B cell (primary cell): ENCODE measurements at regions not wholly inside any gene's neighbourhood (a gene's known extent, or its start where the extent isn't known, plus 50 kb on each side); places are given as distances from the start of the nearest gene placed in this dataset.

Source experiments
- ATAC-seq: fragments of 200-7000 bp; cut with Tn5 transposase; one replicate; pipeline ENCODE4 v1.10.0; 2021; ENCODE audit warnings: low read depth, mild to moderate bottlenecking, moderate number of reproducible peaks, moderate library complexity
- CTCF ChIA-PET: fragments of 350-600 bp; sonication (Branson Sonifier 250); formaldehyde crosslinking; loops from one replicate; lab custom pipeline; 2021; ENCODE audit warnings: antibody characterized with exemption, inconsistent platforms; lab: Charles Lee
- POLR2A ChIA-PET: fragments of 350-600 bp; sonication (Branson Sonifier 250); formaldehyde crosslinking; loops from one replicate; lab custom pipeline; 2021; ENCODE audit warnings: antibody characterized with exemption; lab: Charles Lee
- DNase-seq: peaks from one replicate; pipeline ENCODE4 v3.0.0; 2013
- H2AFZ ChIP-seq: 2 replicates; pipeline ENCODE4 v1.6.1; 2012; ENCODE audit warnings: mild to moderate bottlenecking, low read depth, low read length; ENCODE audit not compliant: insufficient read depth, poor library complexity, severe bottlenecking
- H3K27ac ChIP-seq, 2 donors: 1 replicate in 1 of 2; 2 replicates in 1 of 2; pipeline ENCODE4 v1.5.1; 2012 to 2013; ENCODE audit warnings: low read length in 2 of 2, mild to moderate bottlenecking in 2 of 2, moderate library complexity in 1 of 2
- H3K27me3 ChIP-seq, 4 experiments: fragments of 200-600 bp in 1 of 4; sonication (generic) in 1 of 4; replicated peaks in 1 of 4; 1 replicate in 2 of 4; 2 replicates in 2 of 4; pipeline versions ENCODE4 v1.6.1 to v1.7.0; 2013 to 2016; ENCODE audit warnings: low read length in 3 of 4, mild to moderate bottlenecking in 2 of 4, mixed read lengths in 1 of 4, moderate library complexity in 1 of 4; ENCODE audit not compliant: insufficient read depth in 4 of 4, control insufficient read depth in 3 of 4; ENCODE audit errors: control extremely low read depth in 1 of 4
- H3K36me3 ChIP-seq, 2 experiments: replicated peaks in 1 of 2; 1 replicate in 1 of 2; 2 replicates in 1 of 2; pipeline versions ENCODE4 v1.6.1 to v1.7.1; 2013; ENCODE audit warnings: low read length in 1 of 2; ENCODE audit not compliant: insufficient read depth in 2 of 2, control insufficient read depth in 1 of 2; ENCODE audit errors: control extremely low read depth in 1 of 2, extremely low read depth in 1 of 2
- H3K4me1 ChIP-seq, 2 donors: fragments of 200-600 bp in 1 of 2; sonication (generic) in 1 of 2; 1 replicate in 1 of 2; 2 replicates in 1 of 2; pipeline versions ENCODE4 v1.5.1 to v1.6.1; 2013 to 2017; ENCODE audit warnings: low read length in 2 of 2; ENCODE audit not compliant: control insufficient read depth in 2 of 2, insufficient read depth in 2 of 2
- H3K4me2 ChIP-seq: replicated peaks from 2 replicates; pipeline ENCODE3; 2012; ENCODE audit warnings: mild to moderate bottlenecking, low read depth, low read length; ENCODE audit not compliant: poor library complexity, severe bottlenecking
- H3K4me3 ChIP-seq, 5 experiments: fragments of 200-600 bp in 1 of 5; sonication (generic) in 1 of 5; 1 replicate in 3 of 5; 2 replicates in 2 of 5; pipeline versions ENCODE4 v1.5.1 to v1.7.0; 2011 to 2016; ENCODE audit warnings: low read length in 4 of 5, mild to moderate bottlenecking in 4 of 5, low read depth in 2 of 5, control low read depth in 1 of 5, moderate library complexity in 1 of 5; ENCODE audit not compliant: insufficient read depth in 1 of 5; ENCODE audit errors: control extremely low read depth in 1 of 5, extremely low read depth in 1 of 5
- H3K79me2 ChIP-seq: fragments of 200-600 bp; sonication (generic); one replicate; pipeline ENCODE4 v1.6.0; 2016; ENCODE audit warnings: low read length; ENCODE audit not compliant: control insufficient read depth, insufficient read depth
- H3K9ac ChIP-seq: fragments of 200-600 bp; sonication (generic); 2 replicates; pipeline ENCODE4 v1.6.1; 2017; ENCODE audit warnings: mild to moderate bottlenecking, low read length, moderate library complexity
- H3K9me3 ChIP-seq, 3 donors: one replicate each; pipeline versions ENCODE4 v1.6.1 to v1.7.1; 2013; ENCODE audit warnings: low read length in 2 of 3; ENCODE audit not compliant: control insufficient read depth in 2 of 3, insufficient read depth in 1 of 3; ENCODE audit errors: control extremely low read depth in 1 of 3
- H4K20me1 ChIP-seq: 2 replicates; pipeline ENCODE4 v1.6.0; 2012; ENCODE audit warnings: mild to moderate bottlenecking, low read length; ENCODE audit not compliant: insufficient read depth, control insufficient read depth, poor library complexity, severe bottlenecking
- H3K27ac Mint-ChIP-seq: one replicate; pipeline ENCODE4 v1.8.0; 2021; ENCODE audit warnings: mixed read lengths
- H3K27me3 Mint-ChIP-seq: one replicate; pipeline ENCODE4 v1.8.0; 2021; ENCODE audit warnings: mixed read lengths
- H3K4me1 Mint-ChIP-seq: one replicate; pipeline ENCODE4 v1.8.0; 2021; ENCODE audit warnings: mixed read lengths
- H3K4me3 Mint-ChIP-seq: one replicate; pipeline ENCODE4 v1.8.0; 2021; ENCODE audit warnings: mixed read lengths
- H3K9me3 Mint-ChIP-seq: one replicate; pipeline ENCODE4 v1.8.0; 2022; ENCODE audit warnings: mixed read lengths; ENCODE audit not compliant: insufficient read depth
- EZH2 ChIP-seq: IDR thresholded peaks from 2 replicates; pipeline ENCODE4 v1.6.1; 2012; ENCODE audit warnings: borderline replicate concordance, low read depth, mild to moderate bottlenecking, moderate library complexity, low read length; ENCODE audit not compliant: insufficient read depth, poor library complexity, severe bottlenecking
- WGBS: methylation state at CpG from one replicate; pipeline ENCODE4 v1.1.5; 2013; ENCODE audit warnings: missing lambda C conversion rate; ENCODE audit not compliant: insufficient coverage; 5-methylcytosine and 5-hydroxymethylcytosine counted together
- intact Hi-C: fragments of 100-400 bp; cut with micrococcal nuclease; formaldehyde crosslinking; loops from one replicate; pipeline ENCODE4 v1.10.0; 2022
- TF ChIP-seq, protein P1 (sequence below): fragments of 200-600 bp; IDR thresholded peaks from one replicate; pipeline ENCODE4 v1.8.0; 2022; ENCODE audit warnings: antibody characterized with exemption, mild to moderate bottlenecking

DNA sequence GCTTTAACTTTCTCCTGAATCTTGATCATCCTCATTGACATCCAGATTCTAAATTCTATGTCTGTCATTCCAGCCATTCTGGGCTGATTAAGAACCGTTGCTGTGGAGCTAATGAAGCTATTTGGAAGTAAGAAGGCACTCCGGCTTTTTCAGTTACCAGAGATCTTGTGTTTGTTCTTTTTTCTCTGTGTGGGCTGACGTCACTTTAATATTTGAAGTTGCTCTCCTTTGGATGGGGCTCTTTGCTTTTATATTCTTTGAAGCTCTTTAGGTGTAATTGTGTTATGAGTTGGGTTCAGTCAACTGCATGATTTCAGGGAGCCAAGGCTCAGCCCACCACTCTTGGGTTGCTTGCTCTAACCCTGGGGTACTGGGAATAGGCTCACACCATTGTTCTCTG, 460.6 kb downstream of the CDH8 start:
- Histone ChIP-seq H3K9ac (no peak overlapping the region), H3K36me3 (no peaks in the 10 kb centered on the region), H2AFZ (no peak overlapping the region), H4K20me1 (no peaks in the 10 kb centered on the region), H3K4me3 (no peak overlapping the region), H3K4me2 (no peak overlapping the region), H3K79me2 (no peaks in the 10 kb centered on the region), H3K9me3 (peaks cover 0 to 10% (median 0%) of the 10 kb centered on the region in 3 donors), H3K27me3 (no peaks in the 10 kb centered on the region), H3K4me1 (no peaks in the 10 kb centered on the region), H3K27ac (no peak overlapping the region)
- CTCF ChIA-PET = no interaction called here
- WGBS = 100% methylated on average over 1 of the region's 3 CpGs
- Mint-ChIP-seq H3K9me3 (peaks cover 9% of the 10 kb centered on the region), H3K27ac (no peak overlapping the region), H3K27me3 (no peaks in the 10 kb centered on the region), H3K4me1 (no peaks in the 10 kb centered on the region), H3K4me3 (no peak overlapping the region)
- intact Hi-C loops = no loop called here
- TF ChIP-seq EZH2 = no peak
- TF ChIP-seq, protein P1, sequence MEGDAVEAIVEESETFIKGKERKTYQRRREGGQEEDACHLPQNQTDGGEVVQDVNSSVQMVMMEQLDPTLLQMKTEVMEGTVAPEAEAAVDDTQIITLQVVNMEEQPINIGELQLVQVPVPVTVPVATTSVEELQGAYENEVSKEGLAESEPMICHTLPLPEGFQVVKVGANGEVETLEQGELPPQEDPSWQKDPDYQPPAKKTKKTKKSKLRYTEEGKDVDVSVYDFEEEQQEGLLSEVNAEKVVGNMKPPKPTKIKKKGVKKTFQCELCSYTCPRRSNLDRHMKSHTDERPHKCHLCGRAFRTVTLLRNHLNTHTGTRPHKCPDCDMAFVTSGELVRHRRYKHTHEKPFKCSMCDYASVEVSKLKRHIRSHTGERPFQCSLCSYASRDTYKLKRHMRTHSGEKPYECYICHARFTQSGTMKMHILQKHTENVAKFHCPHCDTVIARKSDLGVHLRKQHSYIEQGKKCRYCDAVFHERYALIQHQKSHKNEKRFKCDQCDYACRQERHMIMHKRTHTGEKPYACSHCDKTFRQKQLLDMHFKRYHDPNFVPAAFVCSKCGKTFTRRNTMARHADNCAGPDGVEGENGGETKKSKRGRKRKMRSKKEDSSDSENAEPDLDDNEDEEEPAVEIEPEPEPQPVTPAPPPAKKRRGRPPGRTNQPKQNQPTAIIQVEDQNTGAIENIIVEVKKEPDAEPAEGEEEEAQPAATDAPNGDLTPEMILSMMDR = no peak
- ATAC-seq (no peak), DNase-seq (no peak)
- POLR2A ChIA-PET = no interaction called here

DNA sequence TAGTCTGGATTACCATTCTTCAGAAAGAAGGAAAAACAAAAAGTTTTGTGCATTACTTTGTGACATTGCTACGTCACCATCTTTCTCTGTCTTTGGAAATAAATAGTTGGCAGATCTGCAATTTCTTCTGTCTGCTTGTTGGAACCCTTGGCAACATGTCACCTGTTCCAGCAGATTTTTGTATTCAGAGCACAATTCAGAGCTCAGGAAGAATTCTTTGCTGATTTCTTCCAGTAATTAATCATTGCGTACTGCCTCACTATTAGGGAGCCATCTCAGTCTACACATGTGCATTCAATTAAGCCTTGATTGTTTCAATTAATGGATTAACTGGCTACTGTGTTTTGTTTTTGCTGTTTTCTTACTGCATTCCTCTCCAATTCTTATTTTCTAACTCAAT, 467.2 kb downstream of the CDH8 start:
- no peak overlapping the region for H3K9ac ChIP-seq
- 83% methylated on average over 1 of the region's 2 CpGs for WGBS
- no peak overlapping the region for H3K4me3 ChIP-seq
- no peak overlapping the region for H2AFZ ChIP-seq
- ATAC-seq = no peak
- POLR2A ChIA-PET = no interaction called here
- H3K9me3 ChIP-seq = no peaks in the 10 kb centered on the region
- H3K27me3 ChIP-seq = no peaks in the 10 kb centered on the region
- intact Hi-C loops = no loop called here
- H3K4me3 Mint-ChIP-seq = no peak overlapping the region
- no peaks in the 10 kb centered on the region for H3K4me1 Mint-ChIP-seq
- no peak overlapping the region for H3K4me2 ChIP-seq
- DNase-seq = no peak
- peaks cover 7% of the 10 kb centered on the region for H3K9me3 Mint-ChIP-seq
- H3K27me3 Mint-ChIP-seq = no peaks in the 10 kb centered on the region
- no peak overlapping the region for H3K27ac Mint-ChIP-seq
- no peaks in the 10 kb centered on the region for H3K79me2 ChIP-seq
- CTCF ChIA-PET = no interaction called here
- no peak overlapping the region for H3K27ac ChIP-seq
- no peaks in the 10 kb centered on the region for H3K36me3 ChIP-seq
- no peak for TF ChIP-seq EZH2
- TF ChIP-seq, protein P1 = no peak
- no peaks in the 10 kb centered on the region for H3K4me1 ChIP-seq
- H4K20me1 ChIP-seq = no peaks in the 10 kb centered on the region
